Neural crest cell (in vitro differentiated cells): ENCODE measurements at regions not wholly inside any gene's neighbourhood (a gene's known extent, or its start where the extent isn't known, plus 50 kb on each side); places are given as distances from the start of the nearest gene placed in this dataset.

Experiments
- DNase-seq: peaks from one replicate; pipeline ENCODE4 v3.0.0; 2021; ENCODE audit warnings: low read depth, mixed read lengths, low spot score
- H3K27ac Mint-ChIP-seq: one replicate; pipeline ENCODE4 v1.8.0; 2021; ENCODE audit warnings: mild to moderate bottlenecking, mixed read lengths; ENCODE audit not compliant: unreplicated experiment
- H3K27me3 Mint-ChIP-seq: 2 replicates; pipeline ENCODE4 v1.8.0; 2021; ENCODE audit warnings: low read depth, mild to moderate bottlenecking, mixed read lengths
- H3K36me3 Mint-ChIP-seq: 2 replicates; pipeline ENCODE4 v1.8.0; 2021; ENCODE audit warnings: low read depth, mild to moderate bottlenecking, mixed read lengths
- H3K4me1 Mint-ChIP-seq: 2 replicates; pipeline ENCODE4 v1.8.0; 2021; ENCODE audit warnings: mixed read lengths
- H3K4me3 Mint-ChIP-seq: one replicate; pipeline ENCODE4 v1.8.0; 2021; ENCODE audit warnings: mild to moderate bottlenecking, mixed read lengths
- H3K9me3 Mint-ChIP-seq: 2 replicates; pipeline ENCODE4 v1.8.0; 2021; ENCODE audit warnings: mixed read lengths
- CTCF ChIP-seq: fragments of 200-600 bp; sonication (generic); conservative IDR thresholded peaks from 2 replicates; pipeline ENCODE4 v1.5.0; 2021; ENCODE audit warnings: antibody characterized with exemption, mild to moderate bottlenecking

DNA sequence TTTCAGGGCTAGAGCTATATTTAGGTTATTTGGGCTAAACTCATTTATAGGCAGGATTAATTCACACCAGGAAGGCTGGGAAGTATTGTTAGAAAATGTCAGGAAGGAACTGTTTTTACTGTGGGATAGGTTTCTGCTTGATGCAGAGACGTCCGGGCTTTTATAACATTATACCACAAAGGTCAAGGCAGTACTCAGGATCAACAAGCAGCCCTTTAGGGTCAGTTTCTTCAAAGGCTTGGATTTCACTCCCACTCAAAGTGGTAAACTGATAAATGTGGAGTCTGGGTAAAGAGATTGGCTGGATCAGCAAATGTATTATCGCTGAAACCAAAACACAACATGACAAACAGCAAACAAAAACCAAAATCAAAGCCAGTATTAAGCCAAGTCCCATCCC, 127.2 kb downstream of the ARL5B start:
- Mint-ChIP-seq H3K4me1 (peaks cover 6% of the 10 kb centered on the region), H3K27ac (no peak overlapping the region), H3K36me3 (no peaks in the 10 kb centered on the region), H3K9me3 (peaks cover 7% of the 10 kb centered on the region), H3K27me3 (no peaks in the 10 kb centered on the region), H3K4me3 (no peak overlapping the region)
- DNase-seq: no peak
- no peak for TF ChIP-seq CTCF

GRCh38 chr10:18793951-18794350, 134.7 kb downstream of the ARL5B start:
- H3K4me3 Mint-ChIP-seq: no peak overlapping the region
- H3K27me3 Mint-ChIP-seq: no peaks in the 10 kb centered on the region
- H3K4me1 Mint-ChIP-seq: no peaks in the 10 kb centered on the region
- H3K36me3 Mint-ChIP-seq: no peaks in the 10 kb centered on the region
- H3K9me3 Mint-ChIP-seq: peaks cover 8% of the 10 kb centered on the region
- DNase-seq: no peak
- TF ChIP-seq CTCF: peak; percentile 66
- no peak overlapping the region for H3K27ac Mint-ChIP-seq

- Mint-ChIP-seq H3K4me3 (no peak overlapping the region), H3K27me3 (no peaks in the 10 kb centered on the region), H3K4me1 (no peaks in the 10 kb centered on the region), H3K9me3 (peaks cover 5% of the 10 kb centered on the region), H3K27ac (no peak overlapping the region), H3K36me3 (no peaks in the 10 kb centered on the region)
- TF ChIP-seq CTCF: no peak
- no peak for DNase-seq
Observed at GRCh38 chr10:18795549-18795948, 136.3 kb downstream of the ARL5B start.

GRCh38 chr10:18797286-18797685, 138.1 kb downstream of the ARL5B start:
- no peaks in the 10 kb centered on the region for H3K36me3 Mint-ChIP-seq
- TF ChIP-seq CTCF: no peak
- H3K9me3 Mint-ChIP-seq: peaks cover 5% of the 10 kb centered on the region
- H3K27me3 Mint-ChIP-seq: no peaks in the 10 kb centered on the region
- no peaks in the 10 kb centered on the region for H3K4me1 Mint-ChIP-seq
- DNase-seq: no peak
- no peak overlapping the region for H3K27ac Mint-ChIP-seq
- no peak overlapping the region for H3K4me3 Mint-ChIP-seq

DNA sequence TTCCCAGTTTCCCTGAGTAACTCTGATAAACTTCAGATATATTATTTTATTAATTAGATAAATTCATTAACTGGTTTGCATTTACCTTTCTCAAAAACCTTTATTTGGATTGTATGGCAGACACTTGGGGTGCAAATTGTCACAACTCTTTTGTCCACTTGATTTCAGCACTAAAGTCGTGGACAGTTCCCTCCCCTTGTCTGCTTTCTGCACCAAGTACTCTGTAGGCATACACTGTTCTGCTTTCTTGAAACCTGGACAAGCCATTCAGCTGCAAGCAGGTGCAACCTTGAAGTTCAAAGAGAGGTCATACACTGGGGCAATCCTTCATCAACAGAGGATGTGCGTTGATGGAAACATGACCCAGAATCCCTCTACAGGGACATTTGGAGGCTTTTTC, 162.9 kb downstream of the ARL5B start:
- no peak for TF ChIP-seq CTCF
- no peak overlapping the region for H3K27ac Mint-ChIP-seq
- no peaks in the 10 kb centered on the region for H3K4me1 Mint-ChIP-seq
- peaks cover 3% of the 10 kb centered on the region for H3K27me3 Mint-ChIP-seq
- H3K4me3 Mint-ChIP-seq: no peak overlapping the region
- H3K36me3 Mint-ChIP-seq: no peaks in the 10 kb centered on the region
- DNase-seq: peak; percentile 32
- H3K9me3 Mint-ChIP-seq: peaks cover 3% of the 10 kb centered on the region

DNA sequence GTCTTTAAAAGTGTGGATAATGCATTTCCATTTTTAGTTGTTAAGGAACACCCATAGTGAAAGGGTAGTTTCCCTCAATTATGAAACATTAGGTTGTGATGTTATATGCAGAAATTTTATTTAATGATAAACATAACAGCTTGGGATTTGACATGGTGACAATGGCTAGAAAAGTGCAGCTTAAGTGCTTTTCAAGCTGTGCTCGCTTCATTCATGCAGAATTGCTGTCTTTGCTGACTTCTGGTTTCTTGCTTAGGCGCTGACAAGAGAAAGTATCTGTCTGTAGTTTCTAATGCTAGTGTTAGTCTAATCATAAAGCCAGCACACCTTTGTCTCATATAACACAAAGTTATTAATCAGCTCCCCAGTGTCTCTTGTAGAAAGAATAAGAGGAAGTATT, 170.0 kb downstream of the ARL5B start:
- no peak overlapping the region for H3K4me3 Mint-ChIP-seq
- no peak overlapping the region for H3K27ac Mint-ChIP-seq
- H3K27me3 Mint-ChIP-seq: peaks cover 14% of the 10 kb centered on the region
- H3K4me1 Mint-ChIP-seq: no peaks in the 10 kb centered on the region
- H3K36me3 Mint-ChIP-seq: no peaks in the 10 kb centered on the region
- DNase-seq: no peak
- TF ChIP-seq CTCF: no peak
- H3K9me3 Mint-ChIP-seq: no peaks in the 10 kb centered on the region
